ENCODE measurements at regions not wholly inside any gene's neighbourhood (a gene's known extent, or its start where the extent isn't known, plus 50 kb on each side); places are given as distances from the start of the nearest gene placed in this dataset.

DNA sequence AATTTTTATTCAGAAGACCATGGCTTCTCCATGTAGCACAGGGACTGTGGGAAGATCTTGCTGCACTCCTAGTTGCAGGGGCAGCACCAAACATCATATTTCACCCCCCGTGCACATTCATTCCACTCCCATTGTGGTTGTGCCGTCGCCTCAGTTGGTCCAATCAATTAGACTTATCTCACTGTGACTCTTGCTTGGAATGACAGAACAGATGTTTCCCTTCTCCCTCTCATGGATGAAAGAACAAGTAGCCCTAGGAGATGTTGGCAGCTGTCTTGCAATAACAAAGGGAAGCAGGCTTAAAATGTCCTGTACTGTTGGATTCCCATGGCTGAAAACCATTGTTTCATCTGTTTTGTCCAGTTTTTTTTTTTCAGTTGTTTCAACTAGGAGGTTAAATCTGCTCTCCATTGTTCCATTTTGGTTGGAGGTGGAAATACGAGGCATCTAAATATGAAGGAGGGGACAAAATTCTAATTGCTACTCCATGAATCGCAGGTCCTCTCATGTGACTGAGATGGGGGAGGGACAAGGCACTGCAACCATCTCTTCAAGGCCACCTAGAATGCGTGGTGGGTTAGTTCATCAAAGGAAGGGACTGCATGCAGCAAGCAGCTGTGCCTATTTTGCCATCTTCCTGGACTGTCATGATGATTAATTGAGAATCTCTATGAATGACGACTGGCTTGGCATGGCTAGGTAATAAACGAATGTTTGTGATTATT lies 214.4 kb downstream of the NSG2 start (continued):
- TF ChIP-seq NRF1 (conservative IDR thresholded peaks at IDR 0.05; ENCODE audit: low read depth, low read length) (no peak), RBBP5 (conservative IDR thresholded peaks at IDR 0.05) (no peak), KAT2A (conservative IDR thresholded peaks at IDR 0.05; ENCODE audit: control insufficient read depth, low read depth, low read length) (no peak)
- TF ChIP-seq, protein P1, sequence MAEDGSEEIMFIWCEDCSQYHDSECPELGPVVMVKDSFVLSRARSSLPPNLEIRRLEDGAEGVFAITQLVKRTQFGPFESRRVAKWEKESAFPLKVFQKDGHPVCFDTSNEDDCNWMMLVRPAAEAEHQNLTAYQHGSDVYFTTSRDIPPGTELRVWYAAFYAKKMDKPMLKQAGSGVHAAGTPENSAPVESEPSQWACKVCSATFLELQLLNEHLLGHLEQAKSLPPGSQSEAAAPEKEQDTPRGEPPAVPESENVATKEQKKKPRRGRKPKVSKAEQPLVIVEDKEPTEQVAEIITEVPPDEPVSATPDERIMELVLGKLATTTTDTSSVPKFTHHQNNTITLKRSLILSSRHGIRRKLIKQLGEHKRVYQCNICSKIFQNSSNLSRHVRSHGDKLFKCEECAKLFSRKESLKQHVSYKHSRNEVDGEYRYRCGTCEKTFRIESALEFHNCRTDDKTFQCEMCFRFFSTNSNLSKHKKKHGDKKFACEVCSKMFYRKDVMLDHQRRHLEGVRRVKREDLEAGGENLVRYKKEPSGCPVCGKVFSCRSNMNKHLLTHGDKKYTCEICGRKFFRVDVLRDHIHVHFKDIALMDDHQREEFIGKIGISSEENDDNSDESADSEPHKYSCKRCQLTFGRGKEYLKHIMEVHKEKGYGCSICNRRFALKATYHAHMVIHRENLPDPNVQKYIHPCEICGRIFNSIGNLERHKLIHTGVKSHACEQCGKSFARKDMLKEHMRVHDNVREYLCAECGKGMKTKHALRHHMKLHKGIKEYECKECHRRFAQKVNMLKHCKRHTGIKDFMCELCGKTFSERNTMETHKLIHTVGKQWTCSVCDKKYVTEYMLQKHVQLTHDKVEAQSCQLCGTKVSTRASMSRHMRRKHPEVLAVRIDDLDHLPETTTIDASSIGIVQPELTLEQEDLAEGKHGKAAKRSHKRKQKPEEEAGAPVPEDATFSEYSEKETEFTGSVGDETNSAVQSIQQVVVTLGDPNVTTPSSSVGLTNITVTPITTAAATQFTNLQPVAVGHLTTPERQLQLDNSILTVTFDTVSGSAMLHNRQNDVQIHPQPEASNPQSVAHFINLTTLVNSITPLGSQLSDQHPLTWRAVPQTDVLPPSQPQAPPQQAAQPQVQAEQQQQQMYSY (CRISPR knock-in tag; IDR thresholded peaks at IDR 0.05) = no peak

DNA sequence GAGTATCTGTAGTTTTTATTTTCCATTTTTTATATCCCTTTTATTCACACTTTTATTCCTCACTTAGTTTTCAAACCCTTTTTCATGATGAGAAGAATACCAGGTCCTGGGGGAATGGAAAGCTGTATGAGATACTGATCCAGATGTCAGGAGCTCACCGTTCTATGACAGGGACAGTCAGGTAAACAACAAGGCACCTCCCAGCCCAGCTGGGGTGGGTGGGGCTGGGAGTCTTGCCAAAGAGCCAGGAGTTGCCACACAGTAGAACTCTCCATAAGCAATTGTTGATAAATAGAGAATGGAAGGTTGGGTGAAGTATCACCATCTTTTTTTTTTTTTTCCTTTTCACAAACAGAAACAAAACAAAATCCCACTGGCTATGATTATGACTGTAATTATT lies 225.8 kb downstream of the NSG2 start:
- CTCF ChIA-PET = no interaction called here
- DNase-seq (ENCODE audit: low read depth, low spot score) = no peak
- WGBS (ENCODE audit: insufficient coverage, insufficient replicate concordance, low lambda C conversion rate, missing lambda C conversion rate) = 33% methylated on average over 1 of the region's 1 CpG
- H4K20me1 ChIP-seq (ENCODE audit: control insufficient read depth, insufficient read depth) = no peaks in the 10 kb centered on the region
- H3K79me2 ChIP-seq (ENCODE audit: control insufficient read depth, insufficient read depth, low read length) = no peaks in the 10 kb centered on the region
- no peak for FAIRE-seq
- H3K27me3 ChIP-seq (replicated peaks in 1 of 2; ENCODE audit: control insufficient read depth in 2 of 2, insufficient read depth in 2 of 2, low read length in 1 of 2) = no peaks in the 10 kb centered on the region
- H3K36me3 ChIP-seq (ENCODE audit: control insufficient read depth in 2 of 2, insufficient read depth in 2 of 2, low read length in 1 of 2) = no peaks in the 10 kb centered on the region
- peaks cover 7% of the 10 kb centered on the region for H3K9me3 ChIP-seq (replicated peaks; ENCODE audit: control insufficient read depth, insufficient read depth, low read length)
- POLR2A ChIA-PET = no interaction called here
- H3K4me1 ChIP-seq (ENCODE audit: control insufficient read depth, insufficient read depth, low read length) = peaks cover 23% of the 10 kb centered on the region
- SMC1A ChIA-PET (ENCODE audit: uncharacterized antibody, unreplicated experiment) = no interaction called here
- BruUV-seq (replicated peaks) = no TSS peak
- in situ Hi-C loops (cut with MboI) = no loop called here
- no peak overlapping the region for H3K4me3 ChIP-seq
- RAD21 ChIA-PET (ENCODE audit: unreplicated experiment) = interaction anchor here (0.6 to 0.7 kb wide), 2 partner anchors 10 to 1365 kb away, joined by 3 read pairs; no protein-coding TSS in a partner anchor
- H3K27ac ChIP-seq (ENCODE audit: control insufficient read depth, insufficient read depth) = no peak overlapping the region
- H2AFZ ChIP-seq (ENCODE audit: control insufficient read depth, low read depth, low read length) = no peak overlapping the region
- no peak for ATAC-seq
- H3K4me2 ChIP-seq (ENCODE audit: control insufficient read depth, insufficient read depth) = no peak overlapping the region
- no peak overlapping the region for H3K9ac ChIP-seq (ENCODE audit: control insufficient read depth, insufficient read depth, low read length)
- intact Hi-C loops (cut with micrococcal nuclease; ENCODE audit: unreplicated experiment) = no loop called here
- TF ChIP-seq CHD1 (IDR thresholded peaks at IDR 0.05; ENCODE audit: low read depth, low read length) = no peak
- TF ChIP-seq, protein P2, sequence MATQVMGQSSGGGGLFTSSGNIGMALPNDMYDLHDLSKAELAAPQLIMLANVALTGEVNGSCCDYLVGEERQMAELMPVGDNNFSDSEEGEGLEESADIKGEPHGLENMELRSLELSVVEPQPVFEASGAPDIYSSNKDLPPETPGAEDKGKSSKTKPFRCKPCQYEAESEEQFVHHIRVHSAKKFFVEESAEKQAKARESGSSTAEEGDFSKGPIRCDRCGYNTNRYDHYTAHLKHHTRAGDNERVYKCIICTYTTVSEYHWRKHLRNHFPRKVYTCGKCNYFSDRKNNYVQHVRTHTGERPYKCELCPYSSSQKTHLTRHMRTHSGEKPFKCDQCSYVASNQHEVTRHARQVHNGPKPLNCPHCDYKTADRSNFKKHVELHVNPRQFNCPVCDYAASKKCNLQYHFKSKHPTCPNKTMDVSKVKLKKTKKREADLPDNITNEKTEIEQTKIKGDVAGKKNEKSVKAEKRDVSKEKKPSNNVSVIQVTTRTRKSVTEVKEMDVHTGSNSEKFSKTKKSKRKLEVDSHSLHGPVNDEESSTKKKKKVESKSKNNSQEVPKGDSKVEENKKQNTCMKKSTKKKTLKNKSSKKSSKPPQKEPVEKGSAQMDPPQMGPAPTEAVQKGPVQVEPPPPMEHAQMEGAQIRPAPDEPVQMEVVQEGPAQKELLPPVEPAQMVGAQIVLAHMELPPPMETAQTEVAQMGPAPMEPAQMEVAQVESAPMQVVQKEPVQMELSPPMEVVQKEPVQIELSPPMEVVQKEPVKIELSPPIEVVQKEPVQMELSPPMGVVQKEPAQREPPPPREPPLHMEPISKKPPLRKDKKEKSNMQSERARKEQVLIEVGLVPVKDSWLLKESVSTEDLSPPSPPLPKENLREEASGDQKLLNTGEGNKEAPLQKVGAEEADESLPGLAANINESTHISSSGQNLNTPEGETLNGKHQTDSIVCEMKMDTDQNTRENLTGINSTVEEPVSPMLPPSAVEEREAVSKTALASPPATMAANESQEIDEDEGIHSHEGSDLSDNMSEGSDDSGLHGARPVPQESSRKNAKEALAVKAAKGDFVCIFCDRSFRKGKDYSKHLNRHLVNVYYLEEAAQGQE (IDR thresholded peaks at IDR 0.05; ENCODE audit: low read depth, low read length) = no peak
- TF ChIP-seq, protein P3, sequence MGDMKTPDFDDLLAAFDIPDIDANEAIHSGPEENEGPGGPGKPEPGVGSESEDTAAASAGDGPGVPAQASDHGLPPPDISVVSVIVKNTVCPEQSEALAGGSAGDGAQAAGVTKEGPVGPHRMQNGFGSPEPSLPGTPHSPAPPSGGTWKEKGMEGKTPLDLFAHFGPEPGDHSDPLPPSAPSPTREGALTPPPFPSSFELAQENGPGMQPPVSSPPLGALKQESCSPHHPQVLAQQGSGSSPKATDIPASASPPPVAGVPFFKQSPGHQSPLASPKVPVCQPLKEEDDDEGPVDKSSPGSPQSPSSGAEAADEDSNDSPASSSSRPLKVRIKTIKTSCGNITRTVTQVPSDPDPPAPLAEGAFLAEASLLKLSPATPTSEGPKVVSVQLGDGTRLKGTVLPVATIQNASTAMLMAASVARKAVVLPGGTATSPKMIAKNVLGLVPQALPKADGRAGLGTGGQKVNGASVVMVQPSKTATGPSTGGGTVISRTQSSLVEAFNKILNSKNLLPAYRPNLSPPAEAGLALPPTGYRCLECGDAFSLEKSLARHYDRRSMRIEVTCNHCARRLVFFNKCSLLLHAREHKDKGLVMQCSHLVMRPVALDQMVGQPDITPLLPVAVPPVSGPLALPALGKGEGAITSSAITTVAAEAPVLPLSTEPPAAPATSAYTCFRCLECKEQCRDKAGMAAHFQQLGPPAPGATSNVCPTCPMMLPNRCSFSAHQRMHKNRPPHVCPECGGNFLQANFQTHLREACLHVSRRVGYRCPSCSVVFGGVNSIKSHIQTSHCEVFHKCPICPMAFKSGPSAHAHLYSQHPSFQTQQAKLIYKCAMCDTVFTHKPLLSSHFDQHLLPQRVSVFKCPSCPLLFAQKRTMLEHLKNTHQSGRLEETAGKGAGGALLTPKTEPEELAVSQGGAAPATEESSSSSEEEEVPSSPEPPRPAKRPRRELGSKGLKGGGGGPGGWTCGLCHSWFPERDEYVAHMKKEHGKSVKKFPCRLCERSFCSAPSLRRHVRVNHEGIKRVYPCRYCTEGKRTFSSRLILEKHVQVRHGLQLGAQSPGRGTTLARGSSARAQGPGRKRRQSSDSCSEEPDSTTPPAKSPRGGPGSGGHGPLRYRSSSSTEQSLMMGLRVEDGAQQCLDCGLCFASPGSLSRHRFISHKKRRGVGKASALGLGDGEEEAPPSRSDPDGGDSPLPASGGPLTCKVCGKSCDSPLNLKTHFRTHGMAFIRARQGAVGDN (IDR thresholded peaks at IDR 0.05) = no peak
- TF ChIP-seq RB1 (IDR thresholded peaks at IDR 0.05; ENCODE audit: borderline replicate concordance) = no peak
- TF ChIP-seq EGR1 (IDR thresholded peaks at IDR 0.05; ENCODE audit: borderline replicate concordance in 1 of 2, low read depth in 2 of 2, low read length in 2 of 2) = no peak
- TF ChIP-seq BACH1 (IDR thresholded peaks at IDR 0.05; ENCODE audit: borderline replicate concordance) = no peak
- no peak for TF ChIP-seq MTA2 (IDR thresholded peaks at IDR 0.05; ENCODE audit: low read depth)

All from GM12878 (cell line).